ENCODE measurements at regions not wholly inside any gene's neighbourhood (a gene's known extent, or its start where the extent isn't known, plus 50 kb on each side); places are given as distances from the start of the nearest gene placed in this dataset.

DNA sequence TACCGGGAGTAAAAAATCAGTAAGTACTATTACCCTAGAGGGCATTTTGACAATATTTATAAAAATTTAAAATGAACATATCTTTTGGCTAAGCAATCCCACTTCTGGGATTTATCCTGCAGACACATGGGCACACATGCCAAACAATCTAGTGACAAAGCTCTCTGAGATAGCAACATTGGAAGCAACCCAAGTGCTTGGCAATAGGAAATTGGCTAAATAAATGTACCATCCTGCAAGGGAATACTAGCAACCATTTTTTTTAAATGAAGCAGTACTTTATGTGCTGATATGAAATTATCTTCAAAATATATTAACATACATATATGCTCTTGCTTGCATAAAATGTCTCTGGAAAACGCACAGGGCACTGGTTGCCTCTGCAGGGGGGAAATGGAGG lies 133.8 kb downstream of the SNX5 start:
- intact Hi-C loops (cut with DNase I) = no loop called here
- no peaks in the 10 kb centered on the region for H3K36me3 ChIP-seq
- WGBS, 2 donors = 91 to 94% methylated on average over 2 of the region's 2 CpGs
- H3K4me1 ChIP-seq = peaks cover 0 to 18% (median 11%) of the 10 kb centered on the region in 4 donors
- H3K27ac ChIP-seq = peak overlapping the region in 2 of 4 donors; percentile 71 to 74
- H3K27me3 ChIP-seq = no peaks in the 10 kb centered on the region
- H3K4me3 ChIP-seq = no peak overlapping the region
- no peak for TF ChIP-seq CTCF (IDR thresholded peaks at IDR 0.05)
- DNase-seq = no peak
- H3K9me3 ChIP-seq = no peaks in the 10 kb centered on the region

GRCh38 chr20:17833036-17833674 lies 133.4 kb downstream of the BANF2 start:
- WGBS, 2 donors = 85 to 86% methylated on average over 9 of the region's 9 CpGs
- H3K36me3 ChIP-seq = no peaks in the 10 kb centered on the region
- H3K27ac ChIP-seq = no peak overlapping the region

DNA sequence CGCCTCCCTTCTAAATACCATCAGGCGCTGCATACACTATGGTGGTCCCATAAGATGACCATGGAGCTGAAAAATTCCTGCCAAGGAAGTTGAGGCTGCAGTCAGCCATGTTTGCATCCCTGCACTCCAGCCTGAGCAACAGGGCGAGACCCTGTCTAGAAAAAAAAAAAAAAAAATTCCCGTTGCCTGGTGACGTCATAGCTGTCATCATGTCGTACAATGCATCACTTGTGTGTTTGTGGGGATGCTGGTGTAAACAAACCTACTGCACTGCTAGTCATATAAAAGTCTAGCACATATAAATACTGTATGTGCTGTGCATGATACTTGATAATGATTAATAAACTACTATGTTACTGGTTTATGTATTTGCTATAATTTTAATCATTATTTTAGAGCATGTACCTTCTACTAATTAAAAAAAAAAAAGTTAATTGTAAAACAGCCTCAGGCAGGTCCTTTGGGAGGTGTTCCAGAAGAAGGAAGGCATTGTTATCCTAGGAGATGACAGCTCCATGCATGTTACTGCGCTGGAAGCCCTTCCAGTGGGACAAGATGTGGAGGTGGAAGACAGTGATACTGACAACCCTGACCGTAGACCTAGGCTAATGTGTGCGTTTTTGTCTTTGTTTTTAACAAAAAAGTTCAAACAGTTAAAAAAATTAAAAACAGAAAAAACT lies 132.6 kb downstream of the BANF2 start:
- H3K4me1 ChIP-seq = peaks cover 0 to 18% (median 11%) of the 10 kb centered on the region in 4 donors
- DNase-seq = peak; percentile 11
- H3K27ac ChIP-seq = no peak overlapping the region
- TF ChIP-seq EP300 (IDR thresholded peaks at IDR 0.05) = no peak
- TF ChIP-seq POLR2A (IDR thresholded peaks at IDR 0.05) = no peak
- no peak for TF ChIP-seq CTCF (IDR thresholded peaks at IDR 0.05)
- no peak for TF ChIP-seq POLR2AphosphoS5 (IDR thresholded peaks at IDR 0.05)
- no peaks in the 10 kb centered on the region for H3K27me3 ChIP-seq
- H3K36me3 ChIP-seq = no peaks in the 10 kb centered on the region
- no peak overlapping the region for H3K4me3 ChIP-seq
- intact Hi-C loops (cut with DNase I) = no loop called here
- WGBS, 2 donors = 85 to 87% methylated on average over 9 of the region's 9 CpGs
- H3K9me3 ChIP-seq = no peaks in the 10 kb centered on the region

More at GRCh38 chr20:17833036-17833674, 133.4 kb downstream of the BANF2 start:
- Histone ChIP-seq H3K27me3 (no peaks in the 10 kb centered on the region), H3K9me3 (no peaks in the 10 kb centered on the region), H3K4me1 (peaks cover 0 to 18% (median 11%) of the 10 kb centered on the region in 4 donors), H3K4me3 (no peak overlapping the region)
- DNase-seq = peak; percentile 26
- no peak for TF ChIP-seq POLR2A (IDR thresholded peaks at IDR 0.05)
- no peak for TF ChIP-seq POLR2AphosphoS5 (IDR thresholded peaks at IDR 0.05)
- TF ChIP-seq CTCF (IDR thresholded peaks at IDR 0.05) = no peak
- no peak for TF ChIP-seq EP300 (IDR thresholded peaks at IDR 0.05)
- intact Hi-C loops (cut with DNase I) = no loop called here

GRCh38 chr20:17828598-17829144 lies 128.9 kb downstream of the BANF2 start:
- Histone ChIP-seq H3K36me3 (no peaks in the 10 kb centered on the region), H3K4me3 (no peak overlapping the region), H3K9me3 (no peaks in the 10 kb centered on the region), H3K27me3 (no peaks in the 10 kb centered on the region), H3K27ac (no peak overlapping the region), H3K4me1 (no peaks in the 10 kb centered on the region)
- DNase-seq = peak; percentile 47
- WGBS, 2 donors = 84 to 89% methylated on average over 6 of the region's 6 CpGs
- TF ChIP-seq POLR2A (IDR thresholded peaks at IDR 0.05) (no peak), POLR2AphosphoS5 (IDR thresholded peaks at IDR 0.05) (no peak), EP300 (IDR thresholded peaks at IDR 0.05) (no peak), CTCF (IDR thresholded peaks at IDR 0.05) (no peak)
- intact Hi-C loops (cut with DNase I) = no loop called here
